ENCODE measurements at regions not wholly inside any gene's neighbourhood (a gene's known extent, or its start where the extent isn't known, plus 50 kb on each side); places are given as distances from the start of the nearest gene placed in this dataset.

DNA sequence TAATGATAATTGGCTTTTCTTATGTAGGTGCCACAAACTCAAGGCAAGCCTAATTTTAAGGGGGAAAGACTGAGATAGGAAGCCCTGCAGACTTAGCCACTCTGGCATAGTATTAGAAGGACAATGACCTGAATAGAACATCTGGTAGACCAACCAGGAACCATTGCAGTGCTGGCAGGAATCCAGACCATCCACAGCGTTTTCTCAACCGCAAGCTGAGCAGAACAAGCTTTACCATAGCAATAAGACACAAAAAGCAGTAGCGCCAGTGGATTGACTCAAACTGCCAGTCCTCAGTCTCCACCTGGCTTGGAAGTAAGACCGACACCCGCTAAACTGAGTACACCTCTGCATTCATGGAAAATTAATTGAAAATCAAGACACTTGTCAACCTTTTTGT, 141.3 kb upstream of the LPAR1 start:
- TF ChIP-seq POLR2A (IDR thresholded peaks at IDR 0.05) (no peak), CTCF (IDR thresholded peaks at IDR 0.05) (no peak), EP300 (IDR thresholded peaks at IDR 0.05) (no peak)

Measured in suprapubic skin (tissue), 3 donors.